GM21423 (cell line): ENCODE measurements at regions not wholly inside any gene's neighbourhood (a gene's known extent, or its start where the extent isn't known, plus 50 kb on each side); places are given as distances from the start of the nearest gene placed in this dataset.

Experiments
- ATAC-seq: cut with Tn5 transposase; IDR thresholded peaks from one replicate; pipeline ENCODE4 v1.9.1; 2021; ENCODE audit warnings: mild to moderate bottlenecking, moderate library complexity; ENCODE audit not compliant: unreplicated experiment

GRCh38 chr18:51692612-51693011 lies 495.1 kb upstream of the MEX3C start:
- no peak for ATAC-seq

- no peak for ATAC-seq
Observed at GRCh38 chr18:51711298-51711889, 513.9 kb upstream of the MEX3C start.

- no peak for ATAC-seq
Observed at GRCh38 chr18:51712821-51713220, 515.3 kb upstream of the MEX3C start.

- no peak for ATAC-seq
Observed at GRCh38 chr18:51716277-51716676, 518.8 kb upstream of the MEX3C start.

GRCh38 chr18:51721388-51721787 lies 523.9 kb upstream of the MEX3C start:
- no peak for ATAC-seq

GRCh38 chr18:51721996-51722395 lies 524.5 kb upstream of the MEX3C start:
- ATAC-seq, result no peak

GRCh38 chr18:51724790-51725721 lies 527.6 kb upstream of the MEX3C start:
- no peak for ATAC-seq

GRCh38 chr18:51726614-51727013 lies 529.1 kb upstream of the MEX3C start:
- no peak for ATAC-seq

GRCh38 chr18:51727780-51728179 lies 530.3 kb upstream of the MEX3C start:
- peak; percentile 61 for ATAC-seq

- no peak for ATAC-seq
Observed at GRCh38 chr18:51731070-51731469, 533.6 kb upstream of the MEX3C start.

GRCh38 chr18:51734576-51734975 lies 537.1 kb upstream of the MEX3C start:
- no peak for ATAC-seq

- ATAC-seq, result peak; percentile 96
Observed at GRCh38 chr18:51739044-51739666, 541.7 kb upstream of the MEX3C start.

GRCh38 chr18:51751901-51752300 lies 554.4 kb upstream of the MEX3C start:
- no peak for ATAC-seq

- no peak for ATAC-seq
Observed at GRCh38 chr18:51753365-51754057, 556.0 kb upstream of the MEX3C start.

GRCh38 chr18:51754566-51754965 lies 557.1 kb upstream of the MEX3C start:
- ATAC-seq, result no peak

GRCh38 chr18:51757255-51757924 lies 559.9 kb upstream of the MEX3C start:
- ATAC-seq, result no peak

GRCh38 chr18:51762373-51762772 lies 564.9 kb upstream of the MEX3C start:
- ATAC-seq, result no peak

GRCh38 chr18:51765606-51766360 lies 568.3 kb upstream of the MEX3C start:
- no peak for ATAC-seq

GRCh38 chr18:51767293-51767692 lies 569.8 kb upstream of the MEX3C start:
- ATAC-seq, result peak; percentile 78

GRCh38 chr18:51778115-51778514 lies 561.9 kb upstream of the DCC start:
- ATAC-seq, result no peak
